Eye (tissue), 1 donor: ENCODE measurements at regions not wholly inside any gene's neighbourhood (a gene's known extent, or its start where the extent isn't known, plus 50 kb on each side); places are given as distances from the start of the nearest gene placed in this dataset.
"Not testable (repeated sequence)": the region's sequence is repeated elsewhere in the genome, so short reads cannot be mapped to it uniquely, and the experiment has no call there.

Experiments used
- DNase-seq: peaks from one replicate; pipeline ENCODE4 v3.0.0-alpha.2; 2015

DNA sequence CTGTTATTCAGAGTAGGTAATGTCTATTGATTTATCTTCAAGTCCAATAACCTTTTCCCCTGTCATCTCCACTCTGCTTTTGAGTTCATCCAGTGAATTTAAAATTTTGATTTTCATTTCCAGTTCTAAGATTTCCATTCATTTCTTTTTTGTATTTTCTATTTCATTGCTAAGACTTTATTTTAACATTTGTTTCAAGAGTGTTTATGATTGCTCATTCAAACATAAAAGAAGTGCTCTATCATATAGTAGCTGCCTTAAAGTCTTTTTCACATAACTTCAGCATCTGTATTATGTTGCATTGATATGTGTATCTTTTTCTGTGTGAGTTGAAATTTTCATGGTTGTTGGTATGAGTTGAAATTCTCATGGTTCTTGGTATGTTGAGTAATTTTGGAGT, 341.6 kb downstream of the SOX4 start:
- no peak for DNase-seq

- no peak for DNase-seq
Observed at GRCh38 chr6:21935561-21936028, 342.0 kb downstream of the SOX4 start.

DNA sequence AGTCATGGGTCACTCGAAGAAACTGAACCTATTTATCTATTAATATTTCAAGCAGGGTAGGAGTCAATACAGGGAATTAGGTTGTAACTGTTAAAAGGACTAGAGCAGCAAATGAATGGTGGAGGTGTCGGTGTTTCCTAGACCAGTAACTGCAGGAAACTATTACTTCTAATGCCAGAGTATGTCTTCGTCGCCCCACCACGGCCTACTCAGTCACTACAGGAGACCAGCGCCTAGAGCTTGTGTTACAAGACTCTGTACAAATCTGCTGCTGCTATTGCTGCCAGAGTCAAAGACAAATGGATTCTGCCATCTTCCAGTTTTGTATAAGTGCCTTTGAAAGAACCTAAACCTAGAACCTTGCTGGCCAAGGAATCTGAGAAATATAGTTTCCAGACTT, 343.9 kb downstream of the SOX4 start:
- DNase-seq: no peak

DNA sequence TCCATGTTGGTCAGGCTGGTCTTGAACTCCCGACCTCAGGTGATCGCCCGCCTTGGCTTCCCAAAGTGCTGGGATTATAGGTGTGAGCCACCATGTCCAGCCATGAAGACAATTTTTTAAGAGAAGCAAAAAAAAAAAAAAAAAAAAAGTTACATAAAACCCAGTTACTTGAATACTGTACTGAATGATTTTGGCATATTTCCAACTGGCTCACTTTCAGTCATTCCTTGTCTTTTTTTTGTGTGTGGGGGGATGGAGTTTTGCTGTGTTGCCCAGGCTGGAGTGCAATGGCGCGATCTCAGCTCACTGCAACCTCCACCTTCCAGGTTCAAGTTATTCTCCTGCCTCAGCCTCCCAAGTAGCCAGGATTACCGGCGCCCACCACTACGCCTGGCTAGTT, 345.5 kb downstream of the SOX4 start:
- DNase-seq: not testable (repeated sequence)

- DNase-seq: no peak
Observed at GRCh38 chr6:21941926-21942325, 348.4 kb downstream of the SOX4 start.

GRCh38 chr6:21942897-21943296, 349.3 kb downstream of the SOX4 start:
- no peak for DNase-seq

DNA sequence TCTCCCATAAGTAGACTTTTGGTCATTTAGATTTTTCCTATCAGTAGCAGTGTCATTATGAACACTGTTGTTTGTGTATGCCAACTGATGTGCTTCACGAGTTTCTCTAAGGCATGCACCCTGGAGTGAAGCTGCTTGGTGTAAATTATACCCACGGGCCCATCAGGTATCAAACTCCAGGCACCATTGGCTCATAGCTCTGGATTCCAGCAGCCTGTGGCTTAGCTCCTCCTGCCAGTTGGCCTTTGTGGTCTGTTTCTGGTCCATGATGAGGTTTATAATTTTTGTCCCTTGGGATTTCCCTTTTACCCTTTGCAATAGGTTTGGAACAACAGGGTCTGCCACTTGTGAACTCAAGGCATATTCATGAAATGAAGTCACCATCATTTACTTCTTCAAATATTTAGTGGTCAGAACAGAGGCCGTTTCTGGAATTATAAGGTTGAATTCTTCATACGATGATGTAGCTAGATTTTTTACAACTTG, 350.5 kb downstream of the PRL start:
- DNase-seq: no peak

- DNase-seq: not testable (repeated sequence)
Observed at GRCh38 chr6:21947227-21947626, 349.6 kb downstream of the PRL start.

- no peak for DNase-seq
Observed at GRCh38 chr6:21947731-21948386, 349.0 kb downstream of the PRL start.

GRCh38 chr6:21949211-21949801, 347.5 kb downstream of the PRL start:
- DNase-seq: peak; percentile 72

GRCh38 chr6:21952367-21952766, 344.5 kb downstream of the PRL start:
- DNase-seq: no peak

- no peak for DNase-seq
Observed at GRCh38 chr6:21953831-21954801, 342.7 kb downstream of the PRL start.

GRCh38 chr6:21955053-21955595, 341.7 kb downstream of the PRL start:
- no peak for DNase-seq

- no peak for DNase-seq
Observed at GRCh38 chr6:21955951-21956350, 340.9 kb downstream of the PRL start.

DNA sequence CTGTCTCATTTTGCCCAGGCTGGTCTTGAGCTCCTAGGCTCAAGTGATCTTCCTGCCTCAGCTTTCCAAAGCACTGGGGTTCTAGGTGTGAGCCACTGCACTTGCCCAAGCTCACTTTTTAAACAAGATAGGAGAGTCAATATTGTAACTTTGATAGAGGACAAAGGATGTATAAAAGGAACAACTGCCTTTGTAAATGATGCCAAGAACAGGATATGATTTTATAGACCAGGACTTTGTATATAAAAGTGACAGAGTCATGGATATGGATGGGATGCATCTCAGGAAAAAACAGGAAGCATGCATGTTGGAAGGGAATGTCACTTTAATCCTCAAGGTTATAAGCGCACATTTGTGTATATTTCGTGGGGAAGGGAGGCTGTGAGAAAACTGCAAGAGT, 338.4 kb downstream of the PRL start:
- DNase-seq: no peak

- no peak for DNase-seq
Observed at GRCh38 chr6:21961226-21961625, 335.6 kb downstream of the PRL start.

- no peak for DNase-seq
Observed at GRCh38 chr6:21965016-21965415, 331.8 kb downstream of the PRL start.

DNA sequence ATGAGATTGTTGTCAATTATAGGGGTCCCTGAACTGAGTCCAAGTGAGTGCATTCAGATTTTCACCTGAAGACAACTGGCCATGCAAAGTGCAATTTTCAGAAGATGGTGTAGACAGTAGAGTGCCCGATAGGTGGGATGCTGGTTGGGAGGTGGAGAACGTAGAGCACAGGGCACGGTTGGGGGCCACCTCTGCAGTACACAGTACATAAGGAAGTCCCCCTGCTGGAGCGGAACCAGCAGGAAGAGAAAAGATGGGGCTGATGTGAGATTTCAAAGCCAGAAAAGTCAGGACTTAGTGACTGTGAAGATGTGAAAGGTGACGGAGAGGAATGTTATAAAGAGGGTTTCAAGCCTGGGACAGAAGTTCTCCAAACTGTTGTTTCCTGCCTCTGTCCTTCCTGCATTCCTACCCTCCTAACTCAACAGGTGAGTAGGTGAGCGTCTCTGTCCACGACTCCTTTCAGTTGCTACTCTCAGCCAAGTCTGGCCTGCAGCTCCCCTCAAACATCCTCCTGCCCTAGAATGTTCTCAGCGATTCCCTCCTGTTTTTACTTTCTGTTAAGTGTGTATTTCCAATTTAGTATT, 330.8 kb downstream of the PRL start:
- DNase-seq: no peak

DNA sequence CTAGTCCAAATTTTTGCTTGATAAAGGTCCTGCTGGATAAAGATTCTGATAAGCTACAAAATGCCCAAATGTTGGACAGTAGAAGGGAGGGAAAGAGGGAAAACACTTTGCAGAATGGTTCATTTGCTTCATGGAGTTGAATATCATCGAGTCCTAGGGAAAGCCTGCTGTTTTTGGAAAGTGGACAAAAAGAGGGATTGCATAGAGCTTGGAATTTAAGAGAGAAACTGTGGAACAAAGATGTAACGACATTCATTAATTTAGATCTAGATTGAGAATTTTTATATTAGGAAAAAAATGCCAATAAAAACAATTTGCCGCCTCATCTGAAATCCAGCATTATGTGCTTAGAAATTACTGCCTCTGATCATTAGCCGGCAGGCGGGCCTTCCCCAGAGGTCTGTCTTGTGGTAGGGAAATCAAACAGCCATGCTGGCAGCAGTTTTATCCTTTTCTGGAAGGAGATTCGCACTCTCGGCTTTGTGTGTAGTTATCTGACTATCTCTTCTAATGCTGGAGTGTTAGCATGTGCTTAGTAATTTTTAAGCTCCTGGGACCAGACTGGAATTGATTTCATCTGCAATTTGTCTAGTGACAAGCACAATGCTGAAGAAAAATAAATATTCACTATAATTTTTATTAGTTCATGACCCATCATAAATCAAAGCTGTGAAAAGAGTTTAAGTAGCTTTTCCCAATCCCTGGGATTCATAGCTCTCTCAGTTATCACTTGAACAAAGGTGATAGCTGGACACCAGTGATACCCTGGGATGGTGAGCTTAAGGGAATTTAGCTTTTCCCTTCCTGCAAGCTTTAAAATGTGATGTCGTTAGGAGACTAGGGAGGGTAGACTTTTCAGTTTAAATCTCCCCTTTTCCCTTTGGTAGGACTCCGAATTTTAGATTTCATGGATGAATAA, 329.5 kb downstream of the PRL start:
- no peak for DNase-seq

DNA sequence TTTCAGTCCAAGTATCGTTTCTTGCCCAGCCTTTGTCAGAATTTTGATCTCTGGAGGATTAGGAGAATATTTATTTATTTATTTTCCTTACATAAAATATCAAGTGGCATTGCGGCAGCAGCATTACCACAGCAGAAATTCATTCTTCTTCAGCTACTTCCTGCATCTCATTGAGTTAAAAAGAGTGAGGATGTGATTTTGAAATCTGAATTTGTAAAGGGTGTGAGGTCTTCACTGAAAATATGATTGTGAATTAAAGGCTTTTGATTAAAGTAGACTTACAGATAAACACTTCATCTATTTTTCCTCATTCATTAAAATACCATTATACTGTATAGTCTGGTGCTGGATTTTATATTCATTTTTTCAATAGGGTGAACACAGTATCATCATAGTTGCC, 328.4 kb downstream of the PRL start:
- DNase-seq: no peak

DNA sequence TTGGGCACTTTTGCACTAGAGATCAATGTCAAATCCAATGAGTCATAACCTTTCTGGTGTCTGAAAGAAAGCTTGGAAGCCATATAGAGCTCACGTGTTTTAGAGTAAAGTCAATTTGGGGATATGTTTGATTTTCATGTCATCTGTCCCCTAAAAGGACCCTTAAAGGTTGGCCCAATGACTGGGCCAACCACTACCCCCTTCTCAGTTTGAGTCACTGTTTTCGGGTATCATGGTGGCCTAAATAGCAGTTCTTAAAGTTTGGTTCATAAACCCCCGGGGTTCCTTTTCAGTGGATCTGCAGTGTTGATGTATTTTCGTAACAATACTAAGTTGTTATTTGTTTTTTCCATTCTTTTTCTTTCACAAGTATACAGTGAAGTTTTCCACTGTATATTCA, 327.6 kb downstream of the PRL start:
- DNase-seq: no peak
